ENCODE measurements at regions not wholly inside any gene's neighbourhood (a gene's known extent, or its start where the extent isn't known, plus 50 kb on each side); places are given as distances from the start of the nearest gene placed in this dataset.

DNA sequence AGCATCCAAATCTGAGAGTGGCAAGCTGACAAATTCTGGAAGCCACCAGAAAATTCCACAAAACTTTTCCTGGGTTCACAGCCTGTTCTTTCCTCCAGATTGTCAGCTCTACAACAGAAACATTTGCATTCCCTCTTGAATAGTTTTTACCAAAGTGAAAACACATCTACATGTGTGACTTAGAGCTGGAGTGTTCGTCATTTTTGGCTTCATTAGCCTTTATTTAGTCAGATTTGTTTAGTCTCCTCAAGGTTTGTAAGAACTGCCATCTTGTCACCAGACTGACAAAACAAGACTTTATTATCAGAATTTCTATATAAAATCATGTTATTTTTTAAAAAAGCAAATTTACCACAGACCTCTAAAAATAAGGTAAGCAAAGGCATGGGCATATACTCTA, 347.3 kb downstream of the TRIM36 start:
- 91% methylated on average over 1 of the region's 1 CpG for WGBS
- H3K9me3 ChIP-seq (ENCODE audit: insufficient read depth, low read depth, low read length) = peaks cover 15% of the 10 kb centered on the region; the same call in 1 of the 2 replicates

GRCh38 chr5:114790403-114790792, 379.3 kb downstream of the TRIM36 start:
- 85% methylated on average over 2 of the region's 2 CpGs for WGBS
- H3K27ac ChIP-seq (ENCODE audit: low read depth, low read length) = no peak overlapping the region
- H3K4me3 ChIP-seq (ENCODE audit: low read length) = no peak overlapping the region
- no peaks in the 10 kb centered on the region for H3K27me3 ChIP-seq (ENCODE audit: insufficient read depth, low read length)
- no peaks in the 10 kb centered on the region for H3K36me3 ChIP-seq (ENCODE audit: insufficient read depth, low read length)
- H3K4me1 ChIP-seq (ENCODE audit: insufficient read depth, low read length) = no peaks in the 10 kb centered on the region
- no peaks in the 10 kb centered on the region for H3K9me3 ChIP-seq (ENCODE audit: insufficient read depth, low read depth, low read length)
- no peak overlapping the region for H3K9ac ChIP-seq (ENCODE audit: low read depth, low read length)

More for the DNA sequence above, 347.3 kb downstream of the TRIM36 start:
- no peaks in the 10 kb centered on the region for H3K36me3 ChIP-seq (ENCODE audit: insufficient read depth, low read length)
- no peak overlapping the region for H3K4me3 ChIP-seq (ENCODE audit: low read length)
- H3K27ac ChIP-seq (ENCODE audit: low read depth, low read length) = no peak overlapping the region
- H3K9ac ChIP-seq (ENCODE audit: low read depth, low read length) = no peak overlapping the region
- H3K4me1 ChIP-seq (ENCODE audit: insufficient read depth, low read length) = no peaks in the 10 kb centered on the region
- no peaks in the 10 kb centered on the region for H3K27me3 ChIP-seq (ENCODE audit: insufficient read depth, low read length)

- Histone ChIP-seq H3K9me3 (ENCODE audit: insufficient read depth, low read depth, low read length) (no peaks in the 10 kb centered on the region), H3K9ac (ENCODE audit: low read depth, low read length) (no peak overlapping the region), H3K36me3 (ENCODE audit: insufficient read depth, low read length) (no peaks in the 10 kb centered on the region), H3K27ac (ENCODE audit: low read depth, low read length) (no peak overlapping the region), H3K4me3 (ENCODE audit: low read length) (no peak overlapping the region), H3K4me1 (ENCODE audit: insufficient read depth, low read length) (no peaks in the 10 kb centered on the region), H3K27me3 (ENCODE audit: insufficient read depth, low read length) (no peaks in the 10 kb centered on the region)
- WGBS = 76% methylated on average over 3 of the region's 4 CpGs
Observed at GRCh38 chr5:114789773-114790402, 379.8 kb downstream of the TRIM36 start.

- no peaks in the 10 kb centered on the region for H3K9me3 ChIP-seq (ENCODE audit: insufficient read depth, low read depth, low read length)
- no peak overlapping the region for H3K27ac ChIP-seq (ENCODE audit: low read depth, low read length)
- no peaks in the 10 kb centered on the region for H3K4me1 ChIP-seq (ENCODE audit: insufficient read depth, low read length)
- H3K9ac ChIP-seq (ENCODE audit: low read depth, low read length) = no peak overlapping the region
- H3K36me3 ChIP-seq (ENCODE audit: insufficient read depth, low read length) = no peaks in the 10 kb centered on the region
- H3K27me3 ChIP-seq (ENCODE audit: insufficient read depth, low read length) = no peaks in the 10 kb centered on the region
- no peak overlapping the region for H3K4me3 ChIP-seq (ENCODE audit: low read length)
- WGBS = 73% methylated on average over 8 of the region's 8 CpGs
Observed at GRCh38 chr5:114782869-114783268, 386.8 kb downstream of the TRIM36 start.

DNA sequence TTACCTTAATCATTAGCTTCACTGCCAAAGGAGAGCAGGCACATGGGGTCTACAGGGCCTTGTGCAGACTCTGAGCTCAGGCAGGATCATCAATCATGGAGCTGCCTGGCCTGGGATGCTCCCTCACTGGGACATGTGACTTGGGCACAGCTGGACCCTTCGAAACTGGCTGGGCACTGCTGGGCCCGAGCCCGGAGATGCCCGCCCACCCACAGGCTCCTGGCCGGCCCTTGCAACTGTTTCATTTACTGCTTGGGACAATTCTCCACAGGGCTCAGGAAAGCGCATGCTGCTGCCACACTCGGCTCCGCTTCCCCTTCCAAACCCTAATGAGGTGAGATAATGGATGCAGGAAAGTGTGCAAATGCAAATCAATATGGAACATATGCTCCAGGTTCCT, 387.5 kb downstream of the TRIM36 start:
- no peaks in the 10 kb centered on the region for H3K27me3 ChIP-seq (ENCODE audit: insufficient read depth, low read length)
- H3K27ac ChIP-seq (ENCODE audit: low read depth, low read length) = no peak overlapping the region
- H3K9ac ChIP-seq (ENCODE audit: low read depth, low read length) = no peak overlapping the region
- 91% methylated on average over 8 of the region's 8 CpGs for WGBS
- no peaks in the 10 kb centered on the region for H3K4me1 ChIP-seq (ENCODE audit: insufficient read depth, low read length)
- no peaks in the 10 kb centered on the region for H3K36me3 ChIP-seq (ENCODE audit: insufficient read depth, low read length)
- H3K9me3 ChIP-seq (ENCODE audit: insufficient read depth, low read depth, low read length) = no peaks in the 10 kb centered on the region
- H3K4me3 ChIP-seq (ENCODE audit: low read length) = no peak overlapping the region

DNA sequence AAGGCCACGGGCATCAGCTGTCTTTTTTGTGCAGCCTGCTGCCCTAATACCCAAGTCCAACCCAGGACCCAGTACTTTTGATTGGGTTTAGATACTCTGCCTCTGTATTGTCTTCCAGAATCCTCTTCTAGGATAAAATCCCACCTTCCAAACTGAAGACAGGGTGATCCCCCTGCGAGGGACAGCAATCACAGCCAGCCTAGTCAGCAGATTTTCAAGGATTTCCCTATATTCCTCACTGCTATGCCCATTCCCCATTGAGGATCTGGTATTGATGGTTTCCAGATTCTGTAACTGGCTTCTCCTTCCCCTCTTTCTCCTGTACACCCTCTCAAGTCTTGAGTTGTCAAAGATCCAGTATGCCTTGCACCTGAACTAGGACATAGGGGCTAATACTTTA, 389.4 kb downstream of the TRIM36 start:
- H3K9ac ChIP-seq (ENCODE audit: low read depth, low read length) = no peak overlapping the region
- H3K27me3 ChIP-seq (ENCODE audit: insufficient read depth, low read length) = no peaks in the 10 kb centered on the region
- WGBS = 86% methylated on average over 2 of the region's 2 CpGs
- no peaks in the 10 kb centered on the region for H3K9me3 ChIP-seq (ENCODE audit: insufficient read depth, low read depth, low read length)
- H3K36me3 ChIP-seq (ENCODE audit: insufficient read depth, low read length) = no peaks in the 10 kb centered on the region
- no peaks in the 10 kb centered on the region for H3K4me1 ChIP-seq (ENCODE audit: insufficient read depth, low read length)
- H3K27ac ChIP-seq (ENCODE audit: low read depth, low read length) = no peak overlapping the region
- H3K4me3 ChIP-seq (ENCODE audit: low read length) = no peak overlapping the region

DNA sequence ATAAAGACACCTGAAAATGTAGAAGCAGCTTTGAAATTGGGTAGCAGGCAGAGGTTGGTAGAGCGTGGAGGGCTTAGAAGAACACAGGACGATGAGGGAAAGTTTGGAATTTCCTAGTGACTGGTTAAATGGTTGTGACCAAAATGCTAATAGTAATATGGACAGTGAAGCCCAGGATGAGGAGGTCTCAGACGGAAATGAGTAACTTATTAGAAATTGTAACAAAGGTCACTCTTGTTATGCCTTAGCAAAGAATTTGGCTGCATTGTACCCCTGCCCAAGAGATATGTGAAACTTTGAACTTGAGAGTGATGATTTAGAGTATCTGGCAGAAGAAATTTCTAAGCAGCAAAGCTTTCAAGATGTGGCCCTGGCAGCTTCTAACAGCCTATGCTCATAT, 382.5 kb downstream of the KCNN2 start:
- Histone ChIP-seq H3K9me3 (ENCODE audit: insufficient read depth, low read depth, low read length) (no peaks in the 10 kb centered on the region), H3K4me3 (ENCODE audit: low read length) (no peak overlapping the region), H3K36me3 (ENCODE audit: insufficient read depth, low read length) (no peaks in the 10 kb centered on the region), H3K9ac (ENCODE audit: low read depth, low read length) (no peak overlapping the region), H3K27me3 (ENCODE audit: insufficient read depth, low read length) (no peaks in the 10 kb centered on the region), H3K27ac (ENCODE audit: low read depth, low read length) (no peak overlapping the region), H3K4me1 (ENCODE audit: insufficient read depth, low read length) (no peaks in the 10 kb centered on the region)
- WGBS = 94% methylated on average over 3 of the region's 3 CpGs

GRCh38 chr5:114734238-114734637, 372.4 kb downstream of the KCNN2 start:
- Histone ChIP-seq H3K4me1 (ENCODE audit: insufficient read depth, low read length) (no peaks in the 10 kb centered on the region), H3K9me3 (ENCODE audit: insufficient read depth, low read depth, low read length) (0 out of 2 replicates have a peak, but pooled peaks cover 3% of the 10 kb centered on the region), H3K27me3 (ENCODE audit: insufficient read depth, low read length) (no peaks in the 10 kb centered on the region), H3K4me3 (ENCODE audit: low read length) (no peak overlapping the region), H3K27ac (ENCODE audit: low read depth, low read length) (no peak overlapping the region), H3K9ac (ENCODE audit: low read depth, low read length) (no peak overlapping the region), H3K36me3 (ENCODE audit: insufficient read depth, low read length) (no peaks in the 10 kb centered on the region)
- WGBS = 100% methylated on average over 1 of the region's 1 CpG

DNA sequence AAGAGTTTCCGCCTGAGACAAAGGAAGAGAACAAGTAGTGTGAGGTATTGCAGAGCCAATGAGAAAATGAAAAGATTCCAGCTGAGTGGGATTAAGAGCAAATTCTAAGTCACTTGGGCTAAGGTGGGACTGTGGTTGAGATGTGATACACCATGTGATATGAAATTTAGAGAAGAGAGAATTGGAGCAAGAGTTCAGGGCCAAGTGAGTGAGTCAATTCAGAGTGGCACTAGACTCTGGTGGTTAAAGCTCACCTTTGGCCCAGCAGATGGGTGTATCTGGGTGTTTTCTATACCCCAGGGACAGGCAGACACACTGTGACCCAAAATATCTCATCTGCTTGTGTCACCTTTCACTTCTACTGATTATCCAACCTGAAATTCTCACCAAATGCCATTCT, 368.1 kb downstream of the KCNN2 start:
- H3K27me3 ChIP-seq (ENCODE audit: insufficient read depth, low read length) = no peaks in the 10 kb centered on the region
- no peaks in the 10 kb centered on the region for H3K4me1 ChIP-seq (ENCODE audit: insufficient read depth, low read length)
- 95% methylated on average over 1 of the region's 1 CpG for WGBS

DNA sequence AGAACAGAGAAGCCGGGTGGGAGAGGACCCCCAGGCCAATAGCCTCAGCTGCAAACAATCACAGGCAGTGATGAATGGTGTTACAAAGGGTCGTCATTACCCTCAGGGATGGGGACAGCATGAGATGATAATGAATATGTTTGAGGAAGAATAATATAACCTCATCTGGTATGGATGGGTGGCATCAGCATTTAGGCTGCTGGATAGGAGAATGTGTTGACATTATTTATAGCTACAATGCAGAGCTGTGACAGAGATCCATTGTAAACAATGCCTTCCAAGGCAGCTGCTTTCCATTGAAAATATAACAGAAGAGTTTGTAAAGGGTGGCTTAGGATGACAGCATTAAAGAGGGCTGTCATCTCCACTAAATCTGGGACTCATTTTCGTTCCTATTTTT, 365.5 kb downstream of the KCNN2 start:
- Histone ChIP-seq H3K27ac (ENCODE audit: low read depth, low read length) (no peak overlapping the region), H3K36me3 (ENCODE audit: insufficient read depth, low read length) (no peaks in the 10 kb centered on the region), H3K9me3 (ENCODE audit: insufficient read depth, low read depth, low read length) (peaks cover 20% of the 10 kb centered on the region), H3K4me3 (ENCODE audit: low read length) (no peak overlapping the region), H3K27me3 (ENCODE audit: insufficient read depth, low read length) (no peaks in the 10 kb centered on the region), H3K9ac (ENCODE audit: low read depth, low read length) (no peak overlapping the region), H3K4me1 (ENCODE audit: insufficient read depth, low read length) (no peaks in the 10 kb centered on the region)
- WGBS = 82% methylated on average over 3 of the region's 3 CpGs

More for the DNA sequence above, 368.1 kb downstream of the KCNN2 start:
- no peaks in the 10 kb centered on the region for H3K36me3 ChIP-seq (ENCODE audit: insufficient read depth, low read length)
- no peak overlapping the region for H3K27ac ChIP-seq (ENCODE audit: low read depth, low read length)
- H3K9ac ChIP-seq (ENCODE audit: low read depth, low read length) = no peak overlapping the region
- H3K4me3 ChIP-seq (ENCODE audit: low read length) = no peak overlapping the region
- 0 out of 2 replicates have a peak, but pooled peaks cover 4% of the 10 kb centered on the region for H3K9me3 ChIP-seq (ENCODE audit: insufficient read depth, low read depth, low read length)

DNA sequence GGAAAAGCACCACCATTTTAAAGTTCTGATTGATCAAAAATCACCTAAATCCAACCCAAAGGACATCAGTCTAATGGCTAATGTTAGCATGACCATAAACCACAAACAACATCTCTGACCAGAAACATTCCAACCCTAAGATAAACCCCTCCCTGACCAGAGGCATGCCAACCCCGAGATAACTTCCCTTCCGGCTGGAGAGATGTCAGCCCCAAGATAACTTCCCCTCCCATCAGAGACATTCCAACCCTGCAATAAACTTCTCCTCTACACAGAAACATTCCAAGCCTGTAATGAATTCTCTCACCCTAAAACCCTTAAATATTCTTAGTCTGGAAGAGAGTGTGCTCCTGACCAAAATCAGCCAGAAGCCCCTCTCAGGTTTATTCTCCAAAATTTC, 364.3 kb downstream of the KCNN2 start:
- H3K9me3 ChIP-seq (ENCODE audit: insufficient read depth, low read depth, low read length) = peaks cover 29% of the 10 kb centered on the region
- no peak overlapping the region for H3K9ac ChIP-seq (ENCODE audit: low read depth, low read length)
- WGBS = 90% methylated on average over 2 of the region's 2 CpGs
- H3K27ac ChIP-seq (ENCODE audit: low read depth, low read length) = no peak overlapping the region
- no peaks in the 10 kb centered on the region for H3K27me3 ChIP-seq (ENCODE audit: insufficient read depth, low read length)
- no peak overlapping the region for H3K4me3 ChIP-seq (ENCODE audit: low read length)
- no peaks in the 10 kb centered on the region for H3K4me1 ChIP-seq (ENCODE audit: insufficient read depth, low read length)
- H3K36me3 ChIP-seq (ENCODE audit: insufficient read depth, low read length) = no peaks in the 10 kb centered on the region

DNA sequence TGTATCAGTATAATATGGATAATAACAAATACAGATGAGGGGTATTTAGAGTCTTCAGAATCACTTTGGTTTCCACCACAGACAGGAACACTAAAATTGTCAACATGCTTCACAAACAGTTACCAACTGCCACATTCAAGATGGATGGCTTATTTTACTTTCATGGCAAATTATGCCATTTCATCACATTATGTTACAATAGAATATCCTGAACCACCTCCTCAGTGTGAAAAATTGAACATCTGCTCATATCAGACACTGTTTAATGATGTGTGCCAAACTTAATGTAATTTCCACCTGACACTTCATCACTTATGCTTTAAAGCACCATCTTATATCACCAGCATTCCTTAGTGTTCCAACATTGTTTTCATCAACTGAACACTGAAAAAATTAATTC, 357.4 kb downstream of the KCNN2 start:
- no peak overlapping the region for H3K9ac ChIP-seq (ENCODE audit: low read depth, low read length)
- no peaks in the 10 kb centered on the region for H3K36me3 ChIP-seq (ENCODE audit: insufficient read depth, low read length)
- no peaks in the 10 kb centered on the region for H3K4me1 ChIP-seq (ENCODE audit: insufficient read depth, low read length)
- H3K27ac ChIP-seq (ENCODE audit: low read depth, low read length) = no peak overlapping the region
- no peak overlapping the region for H3K4me3 ChIP-seq (ENCODE audit: low read length)
- no peaks in the 10 kb centered on the region for H3K27me3 ChIP-seq (ENCODE audit: insufficient read depth, low read length)
- H3K9me3 ChIP-seq (ENCODE audit: insufficient read depth, low read depth, low read length) = peaks cover 38% of the 10 kb centered on the region
